BLaER1 treated with 17β-estradiol and CSF1 and Interleukin-3, amounts not matched to agents 10 nM and 100 nM (cell line): ENCODE measurements at regions not wholly inside any gene's neighbourhood (a gene's known extent, or its start where the extent isn't known, plus 50 kb on each side); places are given as distances from the start of the nearest gene placed in this dataset.
"Not testable (repeated sequence)": the region's sequence is repeated elsewhere in the genome, so short reads cannot be mapped to it uniquely, and the experiment has no call there.

Source experiments
- H3K27ac ChIP-seq, 11 experiments: shearing (Covaris generic); formaldehyde crosslinking; 2 replicates each; pipeline ENCODE4 v1.8.1; 2022
- H3K27me3 ChIP-seq, 11 experiments: shearing (Covaris generic); formaldehyde crosslinking; 2 replicates each; pipeline ENCODE4 v1.8.1; 2022
- H3K36me3 ChIP-seq, 11 experiments: shearing (Covaris generic); formaldehyde crosslinking; 2 replicates each; pipeline ENCODE4 v1.8.1; 2022
- H3K4me1 ChIP-seq, 10 experiments: shearing (Covaris generic); formaldehyde crosslinking; 2 replicates each; pipeline ENCODE4 v1.8.1; 2022
- H3K4me2 ChIP-seq, 11 experiments: shearing (Covaris generic); formaldehyde crosslinking; 2 replicates each; pipeline ENCODE4 v1.8.1; 2022
- H3K4me3 ChIP-seq, 10 experiments: shearing (Covaris generic); formaldehyde crosslinking; 2 replicates each; pipeline ENCODE4 v1.8.1; 2022
- H3K9ac ChIP-seq, 11 experiments: shearing (Covaris generic); formaldehyde crosslinking; 2 replicates each; pipeline ENCODE4 v1.8.1; 2022
- H3K9me3 ChIP-seq, 11 experiments: shearing (Covaris generic); formaldehyde crosslinking; replicated peaks in 1 of 11; 2 replicates each; pipeline ENCODE4 v1.8.1; 2022
- H4K20me1 ChIP-seq, 11 experiments: shearing (Covaris generic); formaldehyde crosslinking; 2 replicates each; pipeline ENCODE4 v1.8.1; 2022
- Cebpa-rat ChIP-seq, 11 experiments: shearing (Covaris generic); IDR thresholded peaks; 2 replicates each; pipeline ENCODE4 v1.8.1; 2022

- H3K27ac ChIP-seq: no peak overlapping the region
- H3K9ac ChIP-seq: no peak overlapping the region
- peaks cover 0 to 23% (median 9%) of the 10 kb centered on the region in 10 experiments; a peak in 13 of 20 replicates for H3K4me1 ChIP-seq
- TF ChIP-seq Cebpa-rat (IDR thresholded peaks at IDR 0.05): no peak
- H3K9me3 ChIP-seq: peaks cover 33 to 98% (median 90%) of the 10 kb centered on the region in 11 experiments
- no peaks in the 10 kb centered on the region for H4K20me1 ChIP-seq
- peak overlapping the region in 7 of 11 experiments; percentile 10 to 62 (median 48); a peak in 10 of 22 replicates for H3K4me2 ChIP-seq
- H3K4me3 ChIP-seq: no peak overlapping the region
- H3K36me3 ChIP-seq: peaks cover 0 to 30% (median 0%) of the 10 kb centered on the region in 11 experiments; a peak in 5 of 22 replicates
- no peaks in the 10 kb centered on the region for H3K27me3 ChIP-seq
These were observed 293.9 kb upstream of the DEFB115 start for GRCh38 chr20:30963591-30963990.

- not testable (repeated sequence) for H3K9ac ChIP-seq, H3K4me2 ChIP-seq, H4K20me1 ChIP-seq, H3K27ac ChIP-seq, H3K27me3 ChIP-seq, H3K36me3 ChIP-seq, H3K4me3 ChIP-seq, H3K4me1 ChIP-seq
- peaks cover 8 to 50% (median 18%) of the 10 kb centered on the region in 11 experiments; a peak in 20 of 22 replicates for H3K9me3 ChIP-seq
These were observed 281.6 kb upstream of the DEFB115 start for GRCh38 chr20:30975859-30976258.

GRCh38 chr20:30985386-30985785 is 272.1 kb upstream of the DEFB115 start:
- TF ChIP-seq Cebpa-rat (IDR thresholded peaks at IDR 0.05): no peak
- no peak overlapping the region for H3K9ac ChIP-seq
- no peaks in the 10 kb centered on the region for H4K20me1 ChIP-seq
- no peak overlapping the region for H3K27ac ChIP-seq
- no peaks in the 10 kb centered on the region for H3K27me3 ChIP-seq
- no peaks in the 10 kb centered on the region for H3K36me3 ChIP-seq
- no peak overlapping the region for H3K4me2 ChIP-seq
- no peaks in the 10 kb centered on the region for H3K4me1 ChIP-seq
- no peak overlapping the region for H3K4me3 ChIP-seq
- H3K9me3 ChIP-seq: peaks cover 9 to 32% (median 17%) of the 10 kb centered on the region in 11 experiments; a peak in 21 of 22 replicates
